GM12872 (cell line): ENCODE measurements at regions not wholly inside any gene's neighbourhood (a gene's known extent, or its start where the extent isn't known, plus 50 kb on each side); places are given as distances from the start of the nearest gene placed in this dataset.

Source experiments
- TF ChIP-seq, protein P1 (sequence below): IDR thresholded peaks from 3 replicates; pipeline ENCODE4 v1.5.1; 2011; ENCODE audit warnings: low read depth, mild to moderate bottlenecking, low read length, moderate library complexity; ENCODE audit not compliant: insufficient read depth

DNA sequence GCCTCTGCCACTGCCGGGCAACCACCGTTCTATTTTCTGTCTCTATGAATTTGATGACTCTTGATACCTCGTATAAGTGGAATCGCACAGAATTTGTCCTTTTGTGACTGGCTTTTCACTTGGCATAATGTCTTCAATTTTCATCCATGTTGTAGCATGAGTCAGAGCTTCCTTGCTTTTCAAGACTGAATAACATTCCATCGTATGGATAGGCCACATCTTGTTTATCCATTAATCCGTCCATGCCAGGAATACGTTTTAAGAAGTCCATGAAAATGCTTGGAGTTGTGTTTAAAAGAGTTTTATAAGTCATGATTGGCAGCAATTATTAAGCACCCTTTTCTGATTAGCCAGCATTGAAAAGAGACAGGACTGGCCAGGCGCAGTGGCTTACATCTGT is 53.6 kb upstream of the CLDN10 start:
- TF ChIP-seq, protein P1, sequence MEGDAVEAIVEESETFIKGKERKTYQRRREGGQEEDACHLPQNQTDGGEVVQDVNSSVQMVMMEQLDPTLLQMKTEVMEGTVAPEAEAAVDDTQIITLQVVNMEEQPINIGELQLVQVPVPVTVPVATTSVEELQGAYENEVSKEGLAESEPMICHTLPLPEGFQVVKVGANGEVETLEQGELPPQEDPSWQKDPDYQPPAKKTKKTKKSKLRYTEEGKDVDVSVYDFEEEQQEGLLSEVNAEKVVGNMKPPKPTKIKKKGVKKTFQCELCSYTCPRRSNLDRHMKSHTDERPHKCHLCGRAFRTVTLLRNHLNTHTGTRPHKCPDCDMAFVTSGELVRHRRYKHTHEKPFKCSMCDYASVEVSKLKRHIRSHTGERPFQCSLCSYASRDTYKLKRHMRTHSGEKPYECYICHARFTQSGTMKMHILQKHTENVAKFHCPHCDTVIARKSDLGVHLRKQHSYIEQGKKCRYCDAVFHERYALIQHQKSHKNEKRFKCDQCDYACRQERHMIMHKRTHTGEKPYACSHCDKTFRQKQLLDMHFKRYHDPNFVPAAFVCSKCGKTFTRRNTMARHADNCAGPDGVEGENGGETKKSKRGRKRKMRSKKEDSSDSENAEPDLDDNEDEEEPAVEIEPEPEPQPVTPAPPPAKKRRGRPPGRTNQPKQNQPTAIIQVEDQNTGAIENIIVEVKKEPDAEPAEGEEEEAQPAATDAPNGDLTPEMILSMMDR: no peak

- TF ChIP-seq, protein P1: no peak
Measured at GRCh38 chr13:95499811-95500712, 52.5 kb upstream of the CLDN10 start.

DNA sequence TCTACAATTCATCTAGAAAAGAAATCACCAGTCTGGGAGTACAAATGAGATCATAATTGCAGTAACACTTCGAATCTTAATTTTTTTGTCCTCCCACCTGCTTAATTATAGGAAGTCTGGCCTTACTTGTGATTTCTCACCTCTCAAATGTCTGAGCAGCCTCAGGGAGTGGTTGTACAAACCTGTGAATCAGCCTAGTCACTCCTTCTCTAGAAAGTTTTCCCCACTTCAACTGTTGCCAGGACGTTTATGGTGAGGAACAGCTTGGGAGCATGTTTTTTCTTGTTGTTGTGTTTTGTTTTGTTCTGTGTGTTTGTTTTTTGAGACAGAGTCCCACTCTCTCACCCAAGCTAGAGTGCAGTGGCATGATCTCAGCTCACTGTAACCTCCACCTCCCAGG is 50.3 kb upstream of the CLDN10 start:
- TF ChIP-seq, protein P1: no peak
